GM18873 (cell line): ENCODE measurements at regions not wholly inside any gene's neighbourhood (a gene's known extent, or its start where the extent isn't known, plus 50 kb on each side); places are given as distances from the start of the nearest gene placed in this dataset.

ENCODE experiments used
- ATAC-seq: cut with Tn5 transposase; IDR thresholded peaks from one replicate; pipeline ENCODE4 v1.9.1; 2021; ENCODE audit warnings: mild to moderate bottlenecking, moderate library complexity, moderate number of reproducible peaks; ENCODE audit not compliant: unreplicated experiment, low FRiP score

DNA sequence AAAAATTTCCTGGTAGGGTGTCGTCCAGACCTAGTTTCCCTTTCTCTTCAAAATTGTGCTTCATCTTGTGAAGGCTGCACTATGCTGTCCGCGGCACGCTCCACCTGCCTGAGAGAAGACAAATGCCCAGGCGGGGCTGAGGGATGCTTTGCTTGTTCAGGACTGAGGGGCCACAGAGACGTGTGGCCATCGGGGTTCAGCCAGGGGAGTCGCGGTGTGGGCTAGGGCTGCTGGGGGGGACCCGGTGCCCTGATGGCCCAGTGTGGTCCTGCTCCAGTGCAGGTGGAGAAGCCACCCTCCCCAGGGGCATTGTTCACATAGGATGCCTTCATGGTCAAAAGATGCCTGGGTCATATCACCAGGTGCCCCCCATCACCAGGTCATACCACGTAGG is 107.8 kb upstream of the SHH start:
- no peak for ATAC-seq

- no peak for ATAC-seq
Measured at GRCh38 chr7:155919391-155920067, 107.3 kb upstream of the SHH start.

GRCh38 chr7:155918720-155919390 is 106.6 kb upstream of the SHH start:
- no peak for ATAC-seq

GRCh38 chr7:155917836-155918430 is 105.7 kb upstream of the SHH start:
- no peak for ATAC-seq

- ATAC-seq: no peak
Measured at GRCh38 chr7:155916926-155917655, 104.8 kb upstream of the SHH start.

DNA sequence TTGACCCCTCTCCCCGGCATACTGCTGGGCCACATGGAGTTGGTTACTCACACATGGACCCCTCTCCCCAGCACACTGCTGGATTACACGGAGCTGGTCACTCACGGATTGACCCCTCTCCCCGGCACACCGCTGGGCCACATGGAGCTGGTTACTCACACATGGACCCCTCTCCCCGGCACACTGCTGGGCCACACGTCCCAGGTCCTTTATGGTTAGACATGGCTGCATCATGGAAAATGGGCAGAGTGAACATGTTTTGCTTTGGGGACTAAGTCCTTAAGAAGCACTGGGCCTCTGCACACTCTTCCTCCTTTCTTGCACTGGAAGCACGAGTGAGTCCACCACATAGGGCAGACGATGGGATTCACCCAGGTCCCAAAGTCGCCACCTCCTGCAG is 102.1 kb upstream of the SHH start:
- ATAC-seq: no peak

- no peak for ATAC-seq
Measured at GRCh38 chr7:155913719-155914118, 101.5 kb upstream of the SHH start.

DNA sequence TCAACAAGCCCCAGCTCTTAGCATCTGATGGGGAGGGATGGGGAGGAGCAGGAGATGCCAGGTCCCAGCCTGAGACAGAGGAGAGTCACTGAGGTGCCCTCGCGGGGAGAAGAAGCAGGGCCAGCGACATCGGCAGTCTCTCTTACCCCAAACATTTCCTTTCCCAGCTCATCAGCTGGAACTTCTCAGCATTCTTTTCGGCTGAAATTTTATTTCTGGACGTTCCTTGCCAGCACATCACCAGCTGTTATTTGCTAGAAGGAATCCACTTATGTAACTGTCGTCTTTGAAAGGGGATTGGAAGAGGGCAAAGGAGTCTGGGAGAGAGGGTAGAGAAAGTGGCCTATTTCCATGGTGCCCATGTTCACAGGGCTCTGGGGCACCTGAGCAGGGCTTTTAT is 101.0 kb upstream of the SHH start:
- no peak for ATAC-seq

GRCh38 chr7:155911471-155912105 is 99.3 kb upstream of the SHH start:
- ATAC-seq: no peak

DNA sequence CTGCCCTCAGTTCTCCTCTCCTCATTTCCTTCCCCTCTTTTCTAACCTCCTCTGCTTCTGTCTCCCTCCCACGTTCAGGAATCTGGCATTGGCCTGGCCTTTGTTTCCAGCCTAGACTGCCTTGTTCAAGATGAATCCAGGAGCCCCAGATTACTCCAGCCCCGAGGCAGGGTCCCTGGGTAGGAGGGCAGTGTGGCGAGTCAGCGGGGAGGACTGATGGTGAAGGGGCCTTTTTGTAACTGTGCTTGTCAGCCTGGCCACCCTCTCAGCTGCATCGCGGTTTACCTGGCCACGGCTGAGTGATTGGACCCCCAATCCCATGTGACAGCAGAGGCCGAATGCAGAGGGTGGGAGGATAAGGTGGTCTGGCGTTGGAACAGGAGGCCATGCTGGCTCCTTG is 96.1 kb upstream of the SHH start:
- no peak for ATAC-seq

GRCh38 chr7:155907450-155908200 is 95.4 kb upstream of the SHH start:
- ATAC-seq: no peak

GRCh38 chr7:155901176-155901575 is 88.9 kb upstream of the SHH start:
- ATAC-seq: no peak

DNA sequence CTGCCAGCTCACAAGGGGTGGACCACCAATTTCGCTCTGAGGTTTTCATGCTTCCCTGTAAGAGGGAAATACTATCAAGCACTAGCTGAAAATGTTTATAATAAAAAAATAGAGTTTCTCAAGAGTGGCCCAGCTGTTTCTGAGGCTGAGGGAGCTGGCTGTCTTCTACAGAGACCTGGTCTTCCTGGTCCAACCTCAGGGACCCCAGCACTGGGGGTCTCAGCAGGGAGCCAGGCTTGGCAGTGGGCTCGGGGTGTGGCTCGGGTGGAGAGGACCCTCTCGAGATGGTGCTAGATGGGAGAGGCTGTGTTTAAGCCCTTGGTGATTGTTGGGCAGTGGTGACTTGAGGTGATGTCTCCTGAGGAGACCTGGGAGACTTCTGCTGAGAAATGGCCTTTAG is 87.3 kb upstream of the SHH start:
- ATAC-seq: no peak

GRCh38 chr7:155897758-155898386 is 85.6 kb upstream of the SHH start:
- ATAC-seq: no peak

GRCh38 chr7:155896531-155897263 is 84.4 kb upstream of the SHH start:
- no peak for ATAC-seq

DNA sequence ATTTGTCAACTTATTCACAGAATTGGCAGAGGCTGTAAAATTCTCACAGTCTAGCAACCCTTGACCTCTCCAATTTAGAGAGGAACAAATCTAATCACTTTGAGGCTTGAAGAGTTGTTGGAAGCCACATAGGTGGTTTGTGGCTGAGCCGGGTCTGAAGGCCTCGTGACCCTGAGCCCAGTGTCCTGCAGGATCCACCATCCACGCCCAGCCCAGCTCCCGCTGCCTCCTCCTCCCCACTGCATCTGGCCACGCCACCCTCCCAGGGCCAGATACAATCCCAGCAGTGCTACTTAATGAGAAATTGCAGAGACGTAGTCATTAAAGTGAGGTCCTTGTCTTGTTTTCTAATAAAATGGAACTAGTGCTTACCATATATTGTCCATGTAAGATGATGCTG is 81.4 kb upstream of the SHH start:
- ATAC-seq: no peak

- ATAC-seq: no peak
Measured at GRCh38 chr7:155893176-155893575, 80.9 kb upstream of the SHH start.

DNA sequence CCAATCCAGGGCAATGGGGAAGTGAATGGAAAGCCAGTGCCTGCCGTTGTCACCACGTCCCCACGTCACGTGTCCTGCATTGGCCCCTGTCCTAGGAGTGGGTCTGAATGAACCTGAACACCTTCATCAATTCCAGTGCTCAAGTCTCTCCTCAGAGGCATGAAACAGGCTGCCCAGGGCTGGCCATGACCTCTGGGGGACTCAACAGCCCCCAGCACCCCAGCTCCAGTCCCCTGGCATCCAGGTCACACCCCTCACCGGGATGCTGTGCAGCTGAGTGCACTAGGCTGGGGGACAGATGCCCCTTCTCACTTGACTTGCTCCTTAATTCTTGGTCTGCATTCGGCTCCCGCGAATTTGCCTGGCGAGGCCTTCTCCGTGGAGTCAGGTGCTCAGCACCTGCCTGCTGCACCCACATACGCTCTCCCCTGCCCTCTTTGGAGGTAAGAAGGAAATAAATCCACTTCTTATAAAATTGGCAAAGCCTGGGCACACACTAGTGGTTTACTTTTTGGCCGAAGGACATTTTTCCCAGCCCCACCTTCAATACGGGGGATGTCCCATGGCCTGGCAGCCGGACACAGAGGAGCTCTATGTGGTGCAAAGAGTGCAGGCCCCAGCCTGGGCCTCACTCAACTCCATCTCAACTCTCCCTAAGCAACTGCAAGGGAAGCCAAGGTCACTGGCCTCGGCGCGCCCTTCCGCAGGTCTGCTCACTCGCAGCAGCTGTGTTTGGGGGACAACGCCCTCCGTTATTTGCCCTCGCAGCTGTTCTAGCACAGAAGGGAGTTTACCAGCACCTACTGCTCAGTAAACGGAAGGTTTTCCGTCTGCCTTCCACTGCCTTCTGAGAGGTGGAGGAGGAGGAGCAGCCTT is 77.6 kb upstream of the SHH start:
- no peak for ATAC-seq
